GM19372 (cell line): ENCODE measurements at regions not wholly inside any gene's neighbourhood (a gene's known extent, or its start where the extent isn't known, plus 50 kb on each side); places are given as distances from the start of the nearest gene placed in this dataset.

ENCODE experiments used
- ATAC-seq: cut with Tn5 transposase; IDR thresholded peaks from one replicate; pipeline ENCODE4 v1.9.1; 2021; ENCODE audit warnings: mild to moderate bottlenecking, low read depth, moderate library complexity; ENCODE audit not compliant: unreplicated experiment

DNA sequence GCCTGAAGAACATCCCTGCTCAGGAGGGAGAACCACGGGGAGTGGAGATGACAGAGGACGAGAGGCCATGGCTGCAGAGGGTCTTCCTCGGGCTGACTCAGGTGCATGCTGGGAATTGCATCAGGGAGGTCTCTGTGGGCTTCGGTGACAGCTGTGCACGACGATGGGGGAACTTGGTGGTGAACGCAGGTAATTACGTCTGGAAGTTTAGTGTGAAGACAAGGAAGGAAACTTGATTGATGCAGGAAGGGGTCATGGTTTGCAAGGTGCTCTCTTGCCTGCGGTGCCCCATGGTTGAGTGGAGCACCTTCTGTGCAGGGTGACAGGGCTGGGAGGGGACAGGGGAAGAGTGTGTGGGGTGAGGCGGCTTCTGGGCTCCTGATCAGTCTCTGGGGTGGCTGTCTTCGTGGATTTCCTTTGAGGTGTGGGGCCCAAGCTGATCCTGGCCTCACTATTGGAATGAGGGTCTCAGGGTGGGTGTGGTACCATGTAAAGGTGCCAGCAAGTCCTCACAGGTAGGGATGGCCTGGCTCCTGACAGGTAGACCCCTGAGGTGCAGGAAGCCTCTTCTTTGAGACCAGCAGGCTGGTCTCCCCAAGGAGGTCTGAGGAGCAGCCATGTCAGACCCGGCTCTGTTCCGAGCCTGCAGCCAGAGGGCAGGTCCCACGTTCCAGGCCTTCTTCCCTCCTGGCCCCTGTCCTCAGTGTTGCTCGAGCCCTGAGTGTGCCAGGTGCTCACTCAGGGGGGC, 1020.1 kb downstream of the TBC1D22A start:
- no peak for ATAC-seq

DNA sequence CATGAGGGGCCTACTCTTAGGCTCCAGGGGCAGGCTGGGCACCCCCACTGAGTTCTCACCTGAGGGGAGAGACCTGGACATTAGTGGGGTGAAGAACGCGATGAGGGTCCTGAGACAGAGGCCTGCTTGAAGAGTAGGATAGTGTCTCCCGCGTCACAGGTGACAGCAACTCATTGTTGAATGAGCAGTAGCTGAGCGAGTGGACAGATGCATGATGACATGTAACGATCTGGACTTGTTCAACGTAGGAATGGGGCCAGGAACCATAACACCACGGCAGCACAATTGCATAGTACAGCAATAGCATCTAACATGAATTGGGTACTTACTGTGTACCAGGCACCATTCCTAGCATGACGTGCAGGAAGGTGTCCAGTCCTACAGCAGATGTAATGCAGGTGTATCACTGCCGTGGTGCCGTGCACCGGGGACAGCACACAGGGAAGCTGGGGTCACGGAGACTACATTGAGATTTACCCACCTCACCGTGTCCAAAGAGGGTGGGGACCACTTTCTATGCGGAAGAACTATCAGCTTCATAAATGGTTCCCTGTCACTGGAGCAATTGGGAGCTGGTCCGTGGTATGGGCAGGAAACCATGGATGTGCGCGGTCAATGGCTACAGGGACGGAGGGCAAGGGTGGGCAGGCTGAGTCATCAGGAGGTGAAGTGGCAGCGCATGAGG, 1019.1 kb downstream of the TBC1D22A start:
- ATAC-seq = no peak

DNA sequence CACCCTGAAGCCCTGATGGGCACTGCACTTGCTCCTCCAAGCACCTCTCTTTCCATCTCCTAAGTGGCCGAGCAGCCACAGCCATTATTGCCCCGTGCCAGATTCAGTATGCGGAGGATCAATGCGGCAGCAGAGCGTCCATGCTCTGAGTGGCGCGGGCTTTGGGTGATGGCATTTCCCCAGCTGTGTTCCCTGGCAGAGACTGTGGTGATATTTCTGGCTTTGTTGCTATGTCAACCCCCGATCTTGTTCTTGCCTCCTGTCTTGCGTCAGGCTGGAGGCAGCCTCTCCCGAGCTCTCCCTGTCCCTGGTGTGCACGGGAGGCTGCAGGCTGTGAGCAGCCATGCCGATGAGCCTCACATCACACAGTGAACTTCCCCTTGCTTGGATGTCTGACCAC, 1018.6 kb downstream of the TBC1D22A start:
- ATAC-seq = no peak

DNA sequence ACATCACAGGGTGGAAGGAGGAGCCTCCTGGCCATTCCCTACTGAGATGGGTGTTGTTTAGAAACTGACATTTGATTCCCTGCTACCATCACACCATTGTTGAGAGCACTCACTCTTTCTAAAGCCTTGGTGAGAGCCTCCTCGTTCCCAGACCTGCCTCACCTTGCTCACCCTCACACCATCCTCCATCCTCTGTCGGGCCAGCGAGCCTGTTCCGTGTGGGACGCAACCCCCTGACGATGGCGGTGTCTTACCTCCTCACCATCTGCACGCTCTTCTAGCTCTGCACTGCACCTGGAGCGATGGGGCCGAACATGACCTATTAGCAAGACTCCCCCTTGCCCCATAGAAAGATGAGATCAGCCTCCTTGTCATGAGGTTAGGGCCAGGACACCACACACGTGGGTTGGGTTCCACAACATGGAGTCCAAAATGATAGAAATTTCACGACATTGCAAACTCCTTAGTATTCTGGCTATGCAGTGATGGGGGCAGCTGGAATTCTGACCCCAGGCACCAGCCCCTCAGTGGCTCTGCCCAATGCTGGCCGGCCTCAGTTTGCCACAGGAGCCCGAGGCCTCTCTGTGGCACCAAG, 1017.9 kb downstream of the TBC1D22A start:
- no peak for ATAC-seq

DNA sequence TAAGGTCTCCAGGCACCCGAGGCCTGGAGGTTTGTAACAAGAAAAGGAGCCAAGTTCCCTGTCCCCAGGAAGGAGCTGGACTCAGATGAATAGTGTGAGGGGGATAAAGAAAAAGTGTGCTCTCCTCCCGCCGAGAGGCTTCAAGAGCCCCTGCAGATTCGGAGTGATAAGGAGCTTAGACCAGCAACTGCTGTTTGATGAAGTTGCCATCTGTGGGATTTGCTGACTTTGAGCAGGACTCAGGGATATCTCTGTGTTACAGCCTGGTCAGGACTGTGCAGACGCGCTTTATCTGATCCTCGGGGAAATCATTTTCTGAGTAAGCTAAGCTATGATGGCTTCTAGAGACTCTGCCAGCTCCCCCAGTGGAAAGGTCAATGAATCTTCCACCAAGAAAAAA, 1017.0 kb downstream of the TBC1D22A start:
- ATAC-seq = no peak

DNA sequence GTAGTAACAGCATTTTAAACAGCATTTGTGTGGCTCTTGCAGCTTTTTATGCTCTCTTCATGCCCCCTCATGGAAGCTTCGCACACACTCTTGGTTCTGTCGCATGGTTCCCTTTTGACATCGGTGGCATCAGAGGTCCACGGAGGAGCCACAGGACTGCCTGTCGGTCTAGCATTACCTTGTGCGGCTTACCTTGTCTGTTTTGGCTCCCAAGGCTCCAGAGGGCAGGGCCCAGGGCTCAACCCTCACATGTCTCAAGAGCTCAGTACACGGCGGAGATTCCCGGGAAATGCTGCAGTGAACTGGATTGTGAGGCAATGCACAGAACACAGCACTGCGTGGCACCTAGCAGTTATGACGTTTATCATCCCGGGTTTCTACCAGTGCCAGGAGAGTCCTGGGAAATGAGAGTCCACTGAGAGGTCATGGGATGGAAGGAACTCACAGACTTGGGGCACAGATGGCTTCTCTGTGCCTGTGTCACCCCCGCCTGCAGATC, 1015.8 kb downstream of the TBC1D22A start:
- ATAC-seq = no peak

DNA sequence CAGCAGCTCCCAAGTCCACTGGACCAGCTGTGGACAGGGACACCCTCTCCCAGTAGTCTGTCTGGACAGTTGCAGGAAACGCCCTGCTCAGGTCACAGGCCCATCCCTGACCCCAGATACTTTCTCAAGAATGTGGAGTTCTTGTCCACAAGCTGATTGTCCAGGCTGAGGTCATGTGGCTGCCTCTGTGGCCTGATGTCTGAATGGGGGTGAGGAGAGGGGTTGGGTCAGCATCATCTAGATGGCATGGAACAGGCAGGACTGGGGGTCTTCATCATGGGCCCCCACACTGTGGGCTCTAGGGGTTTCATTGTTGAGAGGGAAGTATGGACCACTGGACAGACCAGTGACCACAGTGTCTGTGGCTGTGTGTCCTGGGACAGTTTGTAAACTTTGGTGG, 1015.0 kb downstream of the TBC1D22A start:
- no peak for ATAC-seq

DNA sequence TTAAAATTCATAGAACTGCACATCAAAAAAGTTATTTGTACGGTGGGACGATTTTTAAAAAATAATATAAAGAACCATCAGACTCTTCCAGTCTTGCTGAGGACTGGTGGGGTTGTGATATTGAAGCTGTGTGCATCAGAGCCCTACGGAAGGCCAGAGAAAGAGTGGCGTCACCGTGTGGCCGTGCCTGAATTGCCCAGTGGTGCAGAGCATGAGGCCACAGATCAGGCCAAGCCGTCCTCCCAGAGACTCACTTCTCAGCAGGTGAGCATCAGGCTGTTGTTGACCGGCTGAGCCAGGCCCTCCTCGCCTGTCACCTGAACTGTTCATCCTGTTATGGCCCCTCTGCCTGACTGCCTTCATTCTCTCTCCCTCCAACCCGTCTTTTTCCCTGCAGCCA, 1013.9 kb downstream of the TBC1D22A start:
- no peak for ATAC-seq

DNA sequence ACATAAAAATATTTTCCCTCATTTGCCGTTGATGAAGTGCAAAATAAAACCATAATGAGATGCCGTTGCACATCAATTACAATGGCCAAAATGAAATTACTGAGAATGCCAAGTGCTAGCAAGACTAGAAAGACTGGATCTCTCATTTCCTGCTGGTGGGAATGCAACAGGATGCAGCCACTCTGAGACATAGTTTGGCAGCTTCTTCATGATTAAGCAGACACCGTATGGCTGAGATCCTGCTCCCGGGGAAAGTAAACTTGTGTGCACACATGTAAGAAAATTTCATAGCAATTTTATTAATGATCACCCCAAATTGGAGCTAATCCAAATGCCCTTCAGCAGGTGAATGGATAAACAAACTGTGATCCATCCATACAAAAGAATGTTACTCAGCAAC, 1013.2 kb downstream of the TBC1D22A start:
- no peak for ATAC-seq

DNA sequence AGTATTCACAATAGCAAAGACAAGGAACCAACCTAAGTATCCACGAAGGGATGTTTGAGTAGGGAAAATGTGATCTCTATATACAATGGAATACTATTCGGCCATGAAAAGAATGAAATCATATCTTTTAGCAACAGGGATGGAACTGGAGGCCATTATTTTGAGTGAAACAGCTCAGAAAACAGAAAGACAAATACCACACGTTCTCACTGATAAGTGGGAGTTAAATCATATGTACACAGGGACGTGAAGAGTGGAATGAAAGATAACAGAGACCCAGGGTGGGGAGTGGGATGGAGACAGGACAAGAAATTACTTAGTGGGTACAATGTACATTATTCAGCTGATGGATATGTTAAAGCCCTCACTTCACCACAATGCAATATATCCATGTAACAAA, 1012.7 kb downstream of the TBC1D22A start:
- no peak for ATAC-seq

DNA sequence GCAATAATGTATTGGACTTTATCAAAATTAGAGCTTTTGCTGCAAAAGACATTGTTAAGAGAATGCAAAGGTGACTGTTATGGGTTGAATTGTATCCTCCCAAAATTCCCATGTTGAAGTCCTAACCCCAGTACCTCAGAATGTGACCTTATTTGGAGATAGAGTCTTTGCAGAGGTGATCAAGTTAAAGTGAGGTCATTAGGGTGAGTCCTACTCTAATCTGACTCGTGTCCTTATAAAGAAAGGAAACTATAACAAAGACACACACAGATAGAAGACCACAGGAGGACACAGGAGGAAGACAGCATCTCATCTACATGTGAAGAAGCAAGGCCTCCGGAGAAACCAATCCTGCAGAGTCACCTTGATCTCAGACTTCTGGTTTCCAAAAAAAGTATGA, 1011.2 kb downstream of the TBC1D22A start:
- ATAC-seq = no peak

DNA sequence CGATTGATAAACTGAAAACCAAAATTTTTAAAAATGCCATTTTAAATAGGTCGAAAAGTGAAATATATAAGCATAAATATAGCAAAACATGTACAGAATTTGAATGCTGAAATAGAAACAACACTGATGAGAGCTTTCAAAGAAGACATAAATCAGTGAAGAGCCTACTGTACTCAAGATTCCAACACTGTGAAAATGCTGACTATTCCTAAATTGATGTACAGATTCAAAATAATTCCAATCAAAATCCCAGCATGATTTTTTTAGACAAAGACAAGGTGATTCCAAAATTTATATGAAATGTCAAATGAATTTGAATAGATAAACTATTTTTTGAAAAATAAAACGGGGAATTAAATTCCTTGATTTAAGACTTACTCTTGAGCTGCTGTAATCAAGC, 1010.4 kb downstream of the TBC1D22A start:
- ATAC-seq = no peak

DNA sequence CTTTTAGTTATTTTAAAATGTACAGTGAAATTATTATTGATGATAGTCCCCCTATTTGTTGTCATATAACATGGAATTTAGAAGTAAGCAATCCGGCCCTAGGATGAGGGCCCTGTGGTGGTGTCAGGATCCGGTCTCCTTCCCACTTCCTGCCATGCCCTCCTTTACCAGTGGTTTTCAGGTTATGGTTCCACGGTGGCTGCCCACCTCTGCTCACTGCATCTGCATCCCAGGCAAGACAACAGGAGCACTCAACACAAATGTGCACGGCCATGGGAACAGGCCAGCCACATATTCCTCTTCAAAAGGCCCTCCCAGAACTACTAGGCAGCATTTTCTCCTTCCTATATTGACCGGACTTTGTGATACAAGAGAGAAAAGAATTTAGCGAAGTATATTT, 1007.2 kb downstream of the TBC1D22A start:
- no peak for ATAC-seq

DNA sequence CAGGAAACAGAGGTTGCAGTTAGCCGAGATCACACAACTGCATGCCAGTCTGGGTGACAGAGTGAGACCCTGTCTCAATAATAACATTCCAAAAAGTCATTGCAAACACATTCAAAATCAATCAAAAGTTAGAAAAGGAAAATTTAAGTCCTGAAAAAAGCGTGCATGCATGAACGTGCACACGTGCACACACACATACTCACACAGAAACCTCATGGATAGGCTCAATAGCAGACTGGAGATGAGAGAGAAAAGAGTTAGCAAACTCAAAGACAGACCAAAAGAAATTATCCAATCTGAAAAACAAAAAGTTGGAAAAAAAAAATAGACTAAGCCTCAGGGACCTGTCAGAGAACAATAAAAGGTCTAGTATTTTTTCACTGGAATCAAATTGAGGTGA, 1005.6 kb downstream of the TBC1D22A start:
- no peak for ATAC-seq

DNA sequence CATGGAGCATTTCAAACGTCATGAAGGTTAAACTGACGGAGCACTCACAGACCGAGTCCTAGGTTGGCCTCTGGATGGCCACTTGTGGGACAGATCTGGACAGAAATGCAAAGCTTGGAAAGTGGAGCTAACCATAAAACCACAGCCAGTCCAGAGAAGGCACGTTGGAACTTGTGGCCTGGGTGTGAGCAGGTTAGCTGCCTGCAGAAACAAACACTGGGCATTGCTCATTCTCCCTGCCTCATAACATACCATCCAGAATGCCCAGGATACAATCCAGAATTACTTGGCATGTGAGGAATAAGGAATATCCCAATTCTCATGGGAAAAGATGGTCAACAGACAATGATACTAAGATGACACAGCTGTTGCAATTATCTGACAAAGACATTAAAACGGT, 1005.0 kb downstream of the TBC1D22A start:
- ATAC-seq = no peak

DNA sequence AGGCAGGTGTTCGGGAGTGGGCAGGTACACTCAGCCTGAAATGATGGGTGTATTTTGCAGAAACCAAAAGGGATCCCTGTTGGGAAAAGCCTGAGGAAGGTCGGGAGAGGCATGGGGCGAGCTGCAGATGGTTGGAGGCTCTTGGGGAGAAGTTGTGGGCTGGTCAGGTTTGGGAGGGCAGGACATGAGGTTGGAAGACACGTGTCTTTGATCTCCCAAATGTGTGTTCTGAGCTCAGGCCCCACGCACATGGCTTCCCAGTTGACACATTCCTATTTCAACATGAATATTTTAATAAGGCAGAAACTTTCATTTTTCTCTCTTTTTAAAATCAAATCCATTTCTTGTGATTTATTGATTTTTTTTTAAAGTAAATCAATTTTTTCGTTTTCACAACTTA, 1003.3 kb downstream of the TBC1D22A start:
- no peak for ATAC-seq

DNA sequence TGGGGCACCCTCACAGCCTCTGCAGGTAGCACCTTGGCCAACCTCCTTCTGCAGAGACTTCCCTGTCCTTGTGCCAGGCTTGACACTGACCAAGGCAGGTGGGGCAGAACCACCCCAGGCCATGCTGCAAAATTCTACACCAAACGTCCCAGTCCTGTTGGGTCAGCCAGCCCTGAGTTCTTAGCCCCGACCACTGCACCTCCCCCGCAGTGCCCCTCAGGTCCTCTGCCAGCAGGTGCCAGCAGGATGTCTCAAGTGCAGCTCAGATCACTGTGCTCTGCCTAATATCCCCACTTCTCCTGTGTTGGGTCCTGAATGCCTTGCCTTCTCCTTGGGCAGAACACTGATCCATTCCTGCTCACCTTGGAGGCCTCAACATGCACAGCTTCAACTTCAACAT, 999.7 kb downstream of the TBC1D22A start:
- ATAC-seq = no peak

DNA sequence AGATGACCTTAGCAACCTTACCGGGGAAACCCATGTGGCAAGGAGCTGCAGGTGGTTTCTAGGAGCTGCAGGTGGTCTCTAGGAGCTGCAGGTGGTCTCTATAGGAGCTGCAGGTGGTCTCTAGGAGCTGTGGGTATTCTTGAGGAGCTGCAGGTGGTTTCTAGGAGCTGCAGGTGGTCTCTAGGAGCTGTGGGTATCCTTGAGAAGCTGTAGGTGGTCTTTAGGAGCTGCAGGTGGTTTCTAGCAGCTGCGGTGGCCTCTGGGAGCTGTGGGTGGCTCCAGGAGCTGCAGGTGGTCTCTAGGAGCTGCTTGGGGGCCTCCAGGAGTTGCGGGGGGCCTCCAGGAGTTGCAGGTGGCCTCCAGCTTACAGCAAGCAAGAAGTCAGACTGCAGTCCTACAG, 997.5 kb downstream of the TBC1D22A start:
- ATAC-seq = no peak

DNA sequence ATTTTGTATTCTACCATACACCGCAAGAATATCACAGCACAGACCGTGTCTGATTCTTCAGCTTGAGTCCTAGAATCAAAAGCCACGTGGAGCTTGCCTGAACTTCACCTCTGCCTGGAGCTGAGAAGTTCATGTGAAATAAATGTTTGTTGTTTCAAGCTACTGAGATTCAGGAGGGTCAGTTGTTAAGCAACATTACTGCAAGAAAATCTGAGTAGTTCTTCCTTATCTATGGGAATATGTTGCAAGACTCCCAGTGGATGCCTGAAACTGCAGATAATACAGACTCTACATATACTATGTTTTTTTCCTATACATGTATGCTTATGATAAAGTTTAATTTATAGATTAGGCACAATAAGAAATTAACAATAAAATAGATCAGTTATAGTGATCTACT, 995.3 kb downstream of the TBC1D22A start:
- no peak for ATAC-seq

DNA sequence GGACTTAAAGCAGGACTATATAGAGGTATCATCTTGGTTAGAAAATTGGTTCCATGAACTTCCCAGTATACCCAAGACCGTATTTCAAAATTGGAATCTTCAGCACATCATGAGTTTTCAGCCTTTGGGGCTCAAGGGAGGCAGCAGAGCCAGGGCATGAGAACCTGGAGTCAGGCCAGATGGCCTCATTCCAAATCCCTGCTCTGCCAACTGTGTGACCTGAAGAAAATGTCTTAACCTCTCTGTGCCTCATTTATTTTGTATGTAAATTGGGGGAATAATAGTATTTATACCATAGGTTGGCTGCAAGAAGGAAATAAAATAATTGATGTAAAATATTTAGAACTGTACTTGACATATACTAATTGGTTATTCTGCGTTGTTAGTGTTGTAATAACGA, 987.6 kb downstream of the TBC1D22A start:
- ATAC-seq = no peak

DNA sequence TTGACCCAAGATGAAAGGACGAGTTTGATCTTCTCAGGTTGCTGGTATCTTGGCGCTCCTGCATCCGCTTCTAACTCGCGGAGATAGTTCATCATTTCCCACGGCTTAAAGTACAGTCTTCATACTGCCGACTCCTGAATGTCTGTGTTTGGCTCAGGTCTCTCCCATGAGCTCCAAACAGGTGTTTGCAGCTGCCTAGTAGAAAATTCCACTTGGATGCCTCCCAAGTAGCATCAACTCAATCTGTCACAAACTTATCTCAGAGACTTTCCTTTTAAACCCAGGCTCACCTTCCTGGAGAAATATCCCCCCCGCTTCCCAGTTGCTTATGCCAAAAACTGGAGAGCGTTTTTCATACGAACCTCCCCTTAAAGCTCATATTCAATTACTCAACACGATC, 986.5 kb downstream of the TBC1D22A start:
- ATAC-seq = no peak

DNA sequence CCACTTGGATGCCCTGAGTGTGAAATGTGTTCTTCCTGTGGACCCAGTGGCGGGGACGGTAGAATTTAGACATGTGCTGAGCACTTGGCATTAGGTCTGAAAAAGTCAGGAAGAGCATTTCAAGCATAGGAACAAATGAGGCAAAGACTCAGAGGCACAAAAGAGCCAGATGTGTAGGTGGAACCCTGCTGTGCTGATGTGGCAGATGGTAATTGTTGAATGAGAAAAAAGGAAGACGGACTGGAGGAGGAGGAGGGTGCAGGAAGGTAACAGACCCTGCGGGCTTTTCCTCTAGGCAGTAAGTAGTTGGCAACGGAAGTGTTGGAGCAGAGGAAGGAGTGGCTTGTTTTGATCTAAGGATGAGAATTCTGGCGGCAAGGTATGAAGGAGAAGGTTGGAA, 985.8 kb downstream of the TBC1D22A start:
- ATAC-seq = no peak
